Neural progenitor cell (in vitro differentiated cells): ENCODE measurements at regions not wholly inside any gene's neighbourhood (a gene's known extent, or its start where the extent isn't known, plus 50 kb on each side); places are given as distances from the start of the nearest gene placed in this dataset.

ENCODE experiments used
- EZH2 ChIP-seq: fragments of 200-600 bp; sonication (generic); IDR thresholded peaks from 2 replicates; pipeline ENCODE4 v1.6.1; 2017; ENCODE audit warnings: antibody characterized with exemption, mild to moderate bottlenecking, moderate library complexity
- TF ChIP-seq, protein P1 (sequence below): fragments of 200-600 bp; sonication (generic); IDR thresholded peaks from 2 replicates; pipeline ENCODE4 v1.5.1; 2017; ENCODE audit warnings: antibody characterized with exemption, mild to moderate bottlenecking

DNA sequence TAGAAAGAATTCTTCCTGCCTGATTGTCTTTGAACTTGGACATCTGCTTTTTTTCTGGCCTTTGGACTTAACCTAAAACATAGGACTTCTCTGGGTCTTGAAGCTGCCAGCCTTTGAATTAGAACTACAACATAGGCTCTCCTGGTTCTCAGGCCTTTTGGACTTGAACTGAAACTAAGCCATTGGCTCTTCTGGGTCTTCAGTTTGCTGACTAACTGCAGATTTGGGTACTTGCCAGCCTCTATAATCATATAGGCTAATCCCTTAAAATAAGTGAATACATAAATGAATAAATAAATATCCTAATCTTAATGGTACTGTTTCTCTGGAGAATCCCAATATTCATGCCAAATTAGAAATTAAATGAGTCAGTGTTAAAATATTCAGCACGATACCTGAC, 473.4 kb upstream of the PAPPA start:
- TF ChIP-seq, protein P1, sequence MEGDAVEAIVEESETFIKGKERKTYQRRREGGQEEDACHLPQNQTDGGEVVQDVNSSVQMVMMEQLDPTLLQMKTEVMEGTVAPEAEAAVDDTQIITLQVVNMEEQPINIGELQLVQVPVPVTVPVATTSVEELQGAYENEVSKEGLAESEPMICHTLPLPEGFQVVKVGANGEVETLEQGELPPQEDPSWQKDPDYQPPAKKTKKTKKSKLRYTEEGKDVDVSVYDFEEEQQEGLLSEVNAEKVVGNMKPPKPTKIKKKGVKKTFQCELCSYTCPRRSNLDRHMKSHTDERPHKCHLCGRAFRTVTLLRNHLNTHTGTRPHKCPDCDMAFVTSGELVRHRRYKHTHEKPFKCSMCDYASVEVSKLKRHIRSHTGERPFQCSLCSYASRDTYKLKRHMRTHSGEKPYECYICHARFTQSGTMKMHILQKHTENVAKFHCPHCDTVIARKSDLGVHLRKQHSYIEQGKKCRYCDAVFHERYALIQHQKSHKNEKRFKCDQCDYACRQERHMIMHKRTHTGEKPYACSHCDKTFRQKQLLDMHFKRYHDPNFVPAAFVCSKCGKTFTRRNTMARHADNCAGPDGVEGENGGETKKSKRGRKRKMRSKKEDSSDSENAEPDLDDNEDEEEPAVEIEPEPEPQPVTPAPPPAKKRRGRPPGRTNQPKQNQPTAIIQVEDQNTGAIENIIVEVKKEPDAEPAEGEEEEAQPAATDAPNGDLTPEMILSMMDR, result no peak
- TF ChIP-seq EZH2, result no peak
